H9 (cell line): ENCODE measurements at regions not wholly inside any gene's neighbourhood (a gene's known extent, or its start where the extent isn't known, plus 50 kb on each side); places are given as distances from the start of the nearest gene placed in this dataset.

ENCODE experiments used
- DNase-seq: peaks from one replicate; pipeline ENCODE4 v3.0.0-alpha.2; 2017
- H2AFZ ChIP-seq: one replicate; pipeline ENCODE4 v1.6.1; 2013; ENCODE audit warnings: mild to moderate bottlenecking, low read length, control low read depth, moderate library complexity
- H2AK5ac ChIP-seq: 2 replicates; pipeline ENCODE4 v1.6.1; 2013; ENCODE audit warnings: low read length, control low read depth, mixed read lengths; ENCODE audit not compliant: insufficient read length
- H2BK120ac ChIP-seq: one replicate; pipeline ENCODE4 v1.6.1; 2013; ENCODE audit warnings: low read depth, mild to moderate bottlenecking, low read length, control low read depth, inconsistent platforms; ENCODE audit not compliant: poor library complexity, severe bottlenecking
- H2BK12ac ChIP-seq: 2 replicates; pipeline ENCODE4 v1.6.1; 2013; ENCODE audit warnings: low read length, control low read depth, mixed read lengths, low read depth; ENCODE audit not compliant: insufficient read length
- H2BK15ac ChIP-seq: 2 replicates; pipeline ENCODE4 v1.6.1; 2013; ENCODE audit warnings: low read depth, low read length, control low read depth
- H2BK20ac ChIP-seq: one replicate; pipeline ENCODE4 v1.6.1; 2013; ENCODE audit warnings: low read depth, mild to moderate bottlenecking, low read length, control low read depth, inconsistent platforms; ENCODE audit not compliant: poor library complexity, severe bottlenecking
- H2BK5ac ChIP-seq: 2 replicates; pipeline ENCODE4 v1.6.1; 2013; ENCODE audit warnings: low read length, control low read depth, mixed read lengths; ENCODE audit not compliant: insufficient read length
- H3K14ac ChIP-seq: 2 replicates; pipeline ENCODE4 v1.6.1; 2013; ENCODE audit warnings: low read length, control low read depth; ENCODE audit not compliant: insufficient read depth
- H3K18ac ChIP-seq: 2 replicates; pipeline ENCODE4 v1.6.1; 2013; ENCODE audit warnings: low read depth, mild to moderate bottlenecking, mixed read lengths, low read length, control low read depth; ENCODE audit not compliant: insufficient read length
- H3K23ac ChIP-seq: 2 replicates; pipeline ENCODE4 v1.6.1; 2013; ENCODE audit warnings: low read length, control low read depth, mixed read lengths, low read depth; ENCODE audit not compliant: insufficient read length
- H3K23me2 ChIP-seq: 2 replicates; pipeline ENCODE4 v1.6.1; 2013; ENCODE audit warnings: low read depth, mild to moderate bottlenecking, mixed read lengths, low read length, control low read depth; ENCODE audit not compliant: insufficient read length, poor library complexity, severe bottlenecking
- H3K27ac ChIP-seq: 2 replicates; pipeline ENCODE4 v1.5.1; 2013; ENCODE audit warnings: low read length, control low read depth, mixed read lengths, low read depth; ENCODE audit not compliant: insufficient read length
- H3K27me3 ChIP-seq: 2 replicates; pipeline ENCODE4 v1.6.1; 2013; ENCODE audit warnings: low read length, control low read depth, inconsistent platforms; ENCODE audit not compliant: insufficient read depth
- H3K4ac ChIP-seq: 2 replicates; pipeline ENCODE4 v1.6.1; 2013; ENCODE audit warnings: low read depth, mild to moderate bottlenecking, control low read depth, inconsistent platforms, low read length, moderate library complexity
- H3K4me1 ChIP-seq: 2 replicates; pipeline ENCODE4 v1.6.1; 2013; ENCODE audit warnings: low read length, control low read depth, inconsistent platforms; ENCODE audit not compliant: insufficient read depth
- H3K4me2 ChIP-seq: 2 replicates; pipeline ENCODE4 v1.6.1; 2013; ENCODE audit warnings: low read length, control low read depth, mixed read lengths; ENCODE audit not compliant: insufficient read length, insufficient read depth
- H3K56ac ChIP-seq: 2 replicates; pipeline ENCODE4 v1.6.1; 2013; ENCODE audit warnings: low read depth, mild to moderate bottlenecking, mixed read lengths, low read length, control low read depth; ENCODE audit not compliant: insufficient read length
- H3K79me1 ChIP-seq: 2 replicates; pipeline ENCODE4 v1.6.1; 2013; ENCODE audit warnings: low read depth, mild to moderate bottlenecking, moderate library complexity, low read length, control low read depth, inconsistent platforms; ENCODE audit not compliant: insufficient read depth, poor library complexity, severe bottlenecking
- H3K79me2 ChIP-seq: 2 replicates; pipeline ENCODE4 v1.6.1; 2013; ENCODE audit warnings: low read length, control low read depth, inconsistent platforms; ENCODE audit not compliant: insufficient read depth
- H3K9ac ChIP-seq: 2 replicates; pipeline ENCODE4 v1.6.1; 2013; ENCODE audit warnings: low read length, control low read depth, mixed read lengths; ENCODE audit not compliant: insufficient read length; ENCODE audit errors: extremely low read depth
- H3K9me3 ChIP-seq: one replicate; pipeline ENCODE4 v1.6.1; 2013; ENCODE audit warnings: low read depth, low read length, inconsistent platforms; ENCODE audit not compliant: control insufficient read depth
- H3T11ph ChIP-seq: one replicate; pipeline ENCODE4 v1.6.1; 2013; ENCODE audit warnings: mild to moderate bottlenecking, low read length, control low read depth, inconsistent platforms
- H4K20me1 ChIP-seq: one replicate; pipeline ENCODE4 v1.6.1; 2013; ENCODE audit not compliant: control insufficient read depth, insufficient read length, insufficient read depth
- H4K5ac ChIP-seq: 2 replicates; pipeline ENCODE4 v1.6.1; 2013; ENCODE audit warnings: low read depth, mild to moderate bottlenecking, mixed read lengths, low read length, control low read depth; ENCODE audit not compliant: insufficient read length
- H4K8ac ChIP-seq: replicated peaks from 2 replicates; pipeline ENCODE4 v1.6.1; 2013; ENCODE audit warnings: low read length, control low read depth, mixed read lengths, low read depth; ENCODE audit not compliant: insufficient read length
- H4K91ac ChIP-seq: 2 replicates; pipeline ENCODE4 v1.6.1; 2013; ENCODE audit warnings: low read depth, mild to moderate bottlenecking, moderate library complexity, mixed read lengths, low read length, control low read depth; ENCODE audit not compliant: insufficient read length
- H3K27ac Mint-ChIP-seq, 3 experiments: 2 replicates in 2 of 3; 3 replicates in 1 of 3; pipeline ENCODE4 v1.8.0; 2020 to 2021; ENCODE audit warnings: mixed read lengths in 3 of 3, mild to moderate bottlenecking in 1 of 3, moderate library complexity in 1 of 3
- H3K27me3 Mint-ChIP-seq: 2 replicates; pipeline ENCODE4 v1.8.0; 2021; ENCODE audit warnings: low read depth, mild to moderate bottlenecking, moderate library complexity, mixed read lengths
- H3K36me3 Mint-ChIP-seq, 3 experiments: 2 replicates in 2 of 3; 3 replicates in 1 of 3; pipeline ENCODE4 v1.8.0; 2020 to 2021; ENCODE audit warnings: low read depth in 3 of 3, mixed read lengths in 3 of 3; ENCODE audit not compliant: insufficient read depth in 1 of 3
- H3K4me1 Mint-ChIP-seq, 2 experiments: 2 replicates each; pipeline ENCODE4 v1.8.0; 2020; ENCODE audit warnings: mixed read lengths in 2 of 2
- H3K4me3 Mint-ChIP-seq, 2 experiments: 2 replicates in 1 of 2; 3 replicates in 1 of 2; pipeline ENCODE4 v1.8.0; 2020 to 2021; ENCODE audit warnings: mild to moderate bottlenecking in 2 of 2, mixed read lengths in 2 of 2, moderate library complexity in 1 of 2
- H3K9me3 Mint-ChIP-seq, 2 experiments: 2 replicates in 1 of 2; 3 replicates in 1 of 2; pipeline ENCODE4 v1.8.0; 2020; ENCODE audit warnings: mild to moderate bottlenecking in 2 of 2, mixed read lengths in 2 of 2, moderate library complexity in 1 of 2
- CTCF ChIP-seq: fragments of 200-600 bp; sonication (generic); conservative IDR thresholded peaks from 3 replicates; pipeline ENCODE4 v1.8.0; 2021; ENCODE audit warnings: antibody characterized with exemption, mild to moderate bottlenecking
- WGBS: extraction: QIAGEN DNeasy Blood & Tissue Kit; methylation state at CpG from one replicate; pipeline ENCODE4 v1.1.7; 2013; ENCODE audit warnings: missing lambda C conversion rate, low lambda C conversion rate, mixed read lengths; ENCODE audit not compliant: insufficient read length; ENCODE audit errors: extremely low coverage; 5-methylcytosine and 5-hydroxymethylcytosine counted together

GRCh38 chr2:217097346-217097745, 237.5 kb upstream of the TNP1 start:
- Mint-ChIP-seq H3K4me3 (no peak overlapping the region), H3K4me1 (no peaks in the 10 kb centered on the region), H3K9me3 (peaks cover 4 to 7% of the 10 kb centered on the region in 2 experiments; a peak in 4 of 5 replicates), H3K27me3 (no peaks in the 10 kb centered on the region), H3K27ac (no peak overlapping the region), H3K36me3 (no peaks in the 10 kb centered on the region; a peak in 2 of 7 replicates)
- H3K9ac ChIP-seq, result no peak overlapping the region
- no peak overlapping the region for H2BK5ac ChIP-seq
- WGBS, result no CpG with 5 or more reads among the region's 2 CpGs
- H3K4me2 ChIP-seq, result no peak overlapping the region
- no peaks in the 10 kb centered on the region for H3K4me1 ChIP-seq
- no peak overlapping the region for H2BK15ac ChIP-seq
- no peak overlapping the region for H4K5ac ChIP-seq
- no peak overlapping the region for H4K8ac ChIP-seq
- H3K14ac ChIP-seq, result no peak overlapping the region
- TF ChIP-seq CTCF, result no peak
- H3K4ac ChIP-seq, result no peak overlapping the region
- H3K79me1 ChIP-seq, result no peaks in the 10 kb centered on the region
- H4K20me1 ChIP-seq, result no peaks in the 10 kb centered on the region
- H3K23me2 ChIP-seq, result no peaks in the 10 kb centered on the region
- no peaks in the 10 kb centered on the region for H3K27me3 ChIP-seq
- H3K23ac ChIP-seq, result no peak overlapping the region
- H2AFZ ChIP-seq, result no peak overlapping the region
- no peak overlapping the region for H3K27ac ChIP-seq
- H2BK12ac ChIP-seq, result no peak overlapping the region
- DNase-seq, result no peak
- H3K56ac ChIP-seq, result no peak overlapping the region
- H3T11ph ChIP-seq, result no peak overlapping the region
- H3K9me3 ChIP-seq, result no peaks in the 10 kb centered on the region
- no peaks in the 10 kb centered on the region for H3K79me2 ChIP-seq
- H3K18ac ChIP-seq, result no peak overlapping the region
- H4K91ac ChIP-seq, result no peak overlapping the region
- no peak overlapping the region for H2BK120ac ChIP-seq
- H2AK5ac ChIP-seq, result no peak overlapping the region
- no peak overlapping the region for H2BK20ac ChIP-seq
